DMS114 treated with DMSO at 0.1 percent for 48 hours (cell line): ENCODE measurements at regions not wholly inside any gene's neighbourhood (a gene's known extent, or its start where the extent isn't known, plus 50 kb on each side); places are given as distances from the start of the nearest gene placed in this dataset.
"Not testable (repeated sequence)": the region's sequence is repeated elsewhere in the genome, so short reads cannot be mapped to it uniquely, and the experiment has no call there.

Experiments
- DNase-seq: peaks from one replicate; lab custom pipeline; 2025; ENCODE audit not compliant: unreplicated experiment; lab: John Stamatoyannopoulos, UW

DNA sequence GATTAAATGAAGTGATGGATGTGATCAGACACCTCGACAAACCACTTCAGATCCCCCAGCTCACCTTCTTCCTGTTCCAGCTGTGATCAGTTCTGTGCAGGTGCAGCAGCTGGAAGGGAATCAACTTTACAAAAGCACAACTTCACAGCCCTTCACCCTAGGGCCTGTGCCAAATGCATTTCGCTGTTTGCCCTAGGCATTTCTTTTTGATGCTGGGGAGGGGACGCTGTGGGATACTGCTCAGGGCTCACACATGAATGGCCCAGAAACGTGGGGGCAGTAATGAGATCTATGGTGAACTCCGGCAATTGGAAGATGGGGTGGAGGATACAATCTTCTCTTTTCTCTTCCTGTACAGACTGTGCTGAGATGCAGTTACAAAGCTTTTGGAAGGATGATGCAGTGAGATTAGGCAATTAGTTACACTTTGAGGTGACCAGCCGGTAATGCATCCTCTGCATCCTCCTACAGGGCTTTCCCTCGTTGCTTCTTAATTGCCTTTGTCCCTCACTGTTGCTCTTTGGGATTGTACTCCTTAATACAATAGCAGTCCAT, 215.1 kb upstream of the PITX2 start:
- no peak for DNase-seq

DNA sequence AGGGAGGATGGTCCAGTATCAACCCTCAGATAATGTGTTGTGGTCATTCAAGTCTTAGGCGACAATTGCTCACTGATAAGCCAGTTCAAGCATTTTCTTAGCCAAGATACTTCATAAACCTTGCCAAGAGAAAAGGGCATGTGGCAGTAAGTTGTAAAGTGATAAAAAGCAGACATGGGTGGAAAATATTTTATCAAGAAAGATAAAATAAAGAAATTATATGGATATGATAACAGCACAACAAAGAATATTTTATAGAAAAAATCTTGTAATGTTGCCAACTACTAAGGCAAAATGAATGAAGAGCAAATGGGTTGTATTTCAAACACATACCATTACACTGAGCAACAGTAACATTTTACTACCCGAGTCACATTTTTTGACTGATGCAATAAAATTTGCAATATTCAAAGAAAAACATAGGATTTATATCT, 217.4 kb upstream of the PITX2 start:
- DNase-seq = no peak

DNA sequence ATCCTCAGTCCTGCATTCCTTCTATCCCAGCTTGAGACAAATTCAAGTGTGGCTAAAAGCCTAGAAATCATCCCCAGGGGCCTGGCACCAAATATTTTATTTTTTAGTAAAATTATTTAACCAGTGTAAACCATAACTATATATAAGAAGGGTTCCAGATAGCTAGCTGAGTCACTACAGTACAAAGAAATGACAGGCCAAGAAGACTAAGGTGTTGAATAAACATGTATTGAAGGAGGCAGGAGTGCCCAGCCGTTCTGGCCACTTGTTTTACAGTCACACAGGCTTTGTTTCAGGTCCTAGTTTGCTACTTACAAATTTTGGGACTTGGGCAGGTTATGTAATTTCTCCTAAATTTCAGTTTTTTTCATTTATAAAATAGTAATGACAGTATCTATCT, 225.9 kb upstream of the PITX2 start:
- no peak for DNase-seq

DNA sequence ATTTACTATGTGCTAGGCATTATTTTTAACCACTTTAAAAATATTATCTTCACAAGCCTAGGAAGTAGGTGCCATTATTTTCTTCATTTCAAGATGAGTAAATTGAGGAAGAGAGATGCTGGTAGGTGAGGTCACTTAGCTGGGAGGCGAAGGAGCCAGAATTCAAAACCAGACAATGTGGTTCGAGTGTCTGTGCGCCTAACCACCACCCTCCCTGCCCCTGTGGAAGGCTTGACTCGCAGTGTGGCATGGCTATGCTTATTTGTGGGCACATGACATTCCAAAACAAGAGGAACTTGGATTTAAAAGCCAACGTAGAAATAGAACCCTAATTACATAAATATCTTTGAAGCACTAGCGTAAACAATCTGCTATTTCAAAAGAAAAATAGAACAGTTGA, 226.6 kb upstream of the PITX2 start:
- DNase-seq = no peak

DNA sequence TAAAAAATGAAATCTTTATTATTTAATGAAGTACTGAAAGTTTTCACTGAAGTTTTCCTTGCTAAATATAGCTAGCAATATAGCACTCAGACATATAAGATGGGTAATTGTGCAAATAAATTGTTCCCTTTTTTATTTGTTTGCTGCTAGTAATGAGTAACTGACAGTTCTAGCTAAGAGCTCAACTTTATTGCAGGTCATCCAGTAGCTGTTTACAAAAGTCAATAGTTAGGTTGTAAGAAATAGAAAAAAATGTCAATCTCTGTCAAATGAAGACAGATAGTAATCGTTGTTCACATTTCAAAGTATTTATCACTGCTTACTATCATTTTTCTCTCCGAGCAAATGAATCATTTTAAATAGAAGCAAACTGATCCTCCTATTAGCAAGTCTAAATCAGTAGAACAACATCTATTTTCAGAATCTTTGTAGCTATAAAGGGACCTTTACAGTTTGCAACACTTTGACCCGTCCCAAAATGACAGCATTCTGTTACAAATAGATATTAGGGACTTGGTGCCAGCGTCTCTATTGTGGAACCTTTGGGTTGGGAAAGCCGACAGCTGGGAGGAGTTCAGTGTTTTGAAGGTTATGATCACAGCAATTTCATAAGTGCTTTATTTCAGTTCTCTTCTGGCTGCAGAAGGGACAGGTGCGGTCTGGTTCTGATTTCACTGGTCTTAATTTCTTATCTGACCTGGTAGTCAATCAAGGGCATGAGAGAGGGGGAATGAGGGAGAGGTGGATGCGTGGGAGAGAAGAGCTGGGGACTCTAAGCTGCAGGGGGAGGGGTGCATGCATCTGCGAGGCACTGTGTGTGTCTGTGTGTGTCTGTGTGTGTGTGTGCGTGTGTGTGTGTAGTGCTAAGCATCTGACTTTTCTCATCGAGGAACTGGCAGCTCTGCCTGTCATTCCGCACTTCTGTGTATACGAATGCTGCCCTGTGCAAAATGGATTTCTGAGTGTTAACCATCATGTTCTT, 227.9 kb upstream of the PITX2 start:
- no peak for DNase-seq

DNA sequence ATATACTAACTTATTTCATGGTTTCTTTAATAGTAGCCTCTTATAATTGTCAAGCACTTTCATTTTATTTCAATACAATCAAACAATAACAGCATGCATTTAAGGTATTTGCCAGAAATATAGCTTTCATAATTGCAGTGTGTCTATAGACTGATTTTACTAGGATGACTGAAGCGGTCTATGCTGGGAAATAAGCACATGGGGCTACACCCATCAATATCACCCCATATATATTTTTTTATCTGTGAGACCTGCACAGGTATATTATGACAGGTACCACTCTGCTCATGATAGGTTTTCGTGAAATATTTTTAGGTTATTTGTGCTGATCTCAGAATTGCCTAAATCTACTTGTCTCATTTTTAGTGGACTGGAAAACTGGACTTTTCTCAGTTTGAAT, 229.1 kb upstream of the PITX2 start:
- DNase-seq = no peak

DNA sequence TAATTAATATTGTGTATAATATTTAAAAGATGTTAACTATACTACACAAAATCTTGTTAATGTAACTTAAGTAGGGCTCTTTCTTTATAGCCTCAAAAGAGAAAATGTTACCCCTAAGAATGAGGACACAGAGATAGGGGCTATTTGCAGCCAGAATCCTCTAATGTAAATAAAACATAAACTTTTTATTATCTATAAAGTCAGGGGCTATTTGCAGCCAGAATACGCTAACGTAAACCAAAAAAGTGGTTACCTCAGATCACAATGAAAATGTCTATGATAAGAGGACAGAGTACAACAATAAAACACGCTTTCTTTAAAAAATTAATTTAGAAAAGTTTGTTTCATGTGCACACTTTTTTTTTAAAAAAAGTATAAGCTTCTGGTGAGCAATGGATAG, 229.9 kb upstream of the PITX2 start:
- no peak for DNase-seq

DNA sequence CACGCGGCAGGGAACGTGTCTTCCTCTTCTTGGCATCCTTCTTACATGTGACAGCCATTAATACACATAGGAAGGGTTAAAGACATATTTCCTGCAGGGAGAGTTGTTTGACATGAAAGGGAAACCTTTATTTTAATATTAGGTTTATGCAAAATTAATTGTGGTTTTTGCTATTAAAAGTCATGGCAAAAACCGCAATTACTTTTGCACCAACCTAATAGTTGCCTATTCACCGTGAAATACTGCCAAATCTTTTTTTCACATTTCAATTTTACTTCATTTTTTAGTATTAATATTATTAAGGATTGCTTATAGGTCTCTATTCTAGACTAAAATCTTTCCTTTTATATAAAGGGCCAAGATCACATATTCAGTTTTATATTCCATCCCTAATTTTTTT, 230.4 kb upstream of the PITX2 start:
- no peak for DNase-seq

DNA sequence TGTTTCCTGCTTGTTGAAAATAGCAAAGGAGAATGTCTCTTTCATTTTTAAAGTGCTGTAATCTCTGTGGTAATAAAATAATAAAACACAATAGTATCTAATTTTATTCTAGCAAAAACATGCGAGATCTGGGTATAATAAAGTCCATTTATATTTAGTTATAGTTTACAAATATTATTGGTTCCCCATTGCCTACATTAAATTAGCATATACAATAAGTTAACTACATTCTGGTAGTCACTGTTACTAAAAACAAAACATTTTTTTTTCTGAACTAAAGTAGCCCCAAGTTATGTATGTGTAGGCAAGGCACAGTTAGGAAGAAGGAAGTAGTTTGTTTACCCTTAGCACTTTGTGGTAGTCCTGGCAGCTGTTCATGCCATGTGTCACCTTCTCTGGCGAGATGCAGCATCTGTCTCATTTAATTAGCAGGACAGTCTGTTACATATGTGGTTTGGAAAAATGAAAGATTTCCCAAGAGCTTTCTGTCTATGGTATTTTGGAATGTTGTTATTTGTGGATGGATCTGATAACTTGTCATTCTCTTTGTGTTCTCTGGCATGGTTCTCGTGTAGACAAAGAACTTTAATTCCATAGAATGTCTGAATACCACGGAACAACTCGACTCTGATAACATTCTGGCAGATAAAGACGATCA, 231.3 kb upstream of the PITX2 start:
- DNase-seq = no peak

DNA sequence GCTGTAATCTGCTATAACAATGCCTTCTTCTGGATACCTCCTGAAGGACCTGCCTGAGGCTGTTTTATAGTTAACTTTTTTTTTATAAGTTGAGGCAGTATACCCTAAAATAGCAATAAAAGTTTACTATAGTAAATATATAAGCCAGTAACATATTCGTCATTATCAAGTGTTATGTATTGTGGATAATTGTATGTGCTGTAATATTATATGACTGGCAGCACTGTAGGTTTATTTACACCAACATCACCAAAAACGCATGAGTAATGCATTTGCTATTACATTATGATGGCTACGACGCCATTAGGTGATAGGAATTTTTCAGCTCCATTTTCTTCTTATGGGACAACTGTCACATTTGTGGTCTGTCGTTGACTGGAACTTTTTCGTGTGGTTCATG, 237.2 kb upstream of the PITX2 start:
- DNase-seq = no peak

DNA sequence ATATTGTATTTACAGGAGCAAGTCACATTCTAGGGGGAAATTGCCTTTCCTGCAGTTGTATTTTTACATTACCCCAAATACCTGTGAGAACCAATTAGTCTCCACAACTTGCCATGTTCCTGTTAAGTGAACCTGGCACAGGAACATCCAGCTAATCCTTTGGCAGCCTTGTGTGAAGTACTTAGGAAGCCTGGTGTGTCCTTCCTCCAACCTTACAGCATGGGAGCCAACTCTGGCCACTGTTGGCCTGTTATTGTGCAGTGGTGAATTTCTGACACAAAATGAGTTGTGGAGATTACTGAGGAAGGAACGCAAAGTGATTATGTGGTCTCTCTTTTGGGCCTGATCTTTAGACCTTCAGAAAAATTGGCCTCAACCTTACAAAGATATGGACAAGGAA, 238.0 kb upstream of the PITX2 start:
- no peak for DNase-seq

DNA sequence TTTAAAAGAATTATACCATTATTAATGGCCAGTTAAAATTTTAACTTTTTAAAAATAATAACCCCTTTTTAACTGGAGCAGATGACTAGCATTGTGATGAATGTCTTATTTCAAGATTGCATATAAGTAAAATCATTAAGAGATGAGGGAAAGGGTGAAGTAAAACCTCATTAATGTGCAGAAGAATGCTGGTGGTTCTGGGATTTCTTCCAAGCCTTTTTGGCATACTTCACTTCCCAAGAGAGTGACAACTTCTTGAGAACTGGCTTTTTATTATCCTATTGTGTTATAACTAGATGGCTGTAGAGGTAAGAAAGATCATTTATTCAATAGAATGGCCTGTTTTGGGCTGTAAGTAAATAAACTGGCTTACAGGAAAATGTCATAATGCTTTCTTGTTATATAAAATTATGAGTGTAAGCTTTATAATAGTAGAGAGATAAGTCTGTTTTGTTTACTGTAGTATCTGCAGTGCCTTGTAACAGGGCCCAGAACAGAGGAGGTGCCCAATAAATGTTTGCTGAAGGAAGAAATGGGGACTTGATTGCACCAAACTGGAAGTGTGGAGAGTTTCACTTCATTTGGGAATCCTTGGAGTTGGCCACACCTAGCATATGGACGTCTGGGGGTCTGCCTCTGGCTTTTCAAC, 242.9 kb upstream of the PITX2 start:
- DNase-seq = no peak

DNA sequence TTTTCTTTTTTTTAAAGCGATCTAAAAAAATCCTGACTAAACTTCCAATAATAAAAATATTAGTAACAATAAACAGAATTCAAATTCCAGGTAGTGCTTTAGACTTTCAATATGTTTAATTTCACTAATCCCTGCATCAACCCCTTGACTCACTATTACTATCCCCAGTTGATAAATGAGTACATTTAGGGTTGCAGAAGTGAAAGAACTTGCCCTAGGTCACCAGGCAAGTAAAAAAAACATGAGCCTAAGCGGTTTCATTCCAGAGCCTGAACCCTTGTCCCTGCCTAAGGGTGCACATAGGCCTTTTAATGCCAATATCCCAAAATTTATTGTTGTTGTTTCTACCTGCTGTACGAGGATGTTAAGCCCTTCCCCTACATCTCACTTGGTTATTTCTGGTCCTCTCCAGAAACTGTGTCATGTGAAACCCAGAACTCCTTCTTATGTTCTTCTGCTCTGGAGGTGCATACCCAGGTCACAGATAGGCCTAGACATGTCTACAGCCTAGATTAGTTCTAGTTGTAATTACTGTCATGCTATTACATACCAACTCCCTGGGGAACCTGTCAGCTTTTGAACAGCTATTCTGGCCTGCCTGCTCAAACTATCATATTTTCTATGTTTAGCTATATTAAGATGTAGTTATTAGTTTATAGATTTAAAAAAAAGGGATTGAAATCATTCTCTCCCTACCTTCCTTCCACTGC, 244.5 kb upstream of the PITX2 start:
- no peak for DNase-seq

DNA sequence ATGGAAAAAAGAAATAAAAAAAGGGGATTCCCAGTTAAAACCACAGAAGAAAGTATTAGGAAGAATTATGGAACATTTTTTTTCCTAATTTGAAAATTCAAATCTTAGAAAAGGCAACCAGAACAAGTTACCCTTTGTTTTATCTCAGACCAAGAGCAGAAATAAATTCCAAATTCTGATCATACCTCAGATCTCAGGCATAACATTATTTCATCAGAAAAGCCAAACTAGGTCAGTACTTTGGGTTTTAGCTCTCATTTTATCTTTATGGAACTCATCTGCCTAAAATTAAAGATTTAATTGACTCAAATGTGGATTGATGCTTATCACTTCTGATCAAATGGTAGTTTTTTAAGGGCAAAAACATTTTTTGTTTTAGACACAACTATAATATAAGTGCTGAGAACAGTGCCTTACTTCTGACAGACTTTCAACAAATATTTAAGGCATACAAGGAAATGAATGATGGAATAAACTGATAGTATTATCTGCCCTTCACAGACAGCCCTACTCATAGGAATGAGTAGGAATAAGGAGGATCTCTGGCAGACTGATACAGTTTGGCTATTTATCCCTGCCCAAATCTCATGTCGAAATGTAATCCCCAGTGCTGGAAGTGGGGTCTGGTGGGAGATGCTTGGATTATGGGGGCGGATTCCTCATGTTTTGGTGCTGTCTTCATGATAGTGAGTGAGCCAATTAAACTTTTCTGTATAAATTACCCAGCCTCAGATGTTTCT, 245.3 kb upstream of the PITX2 start:
- DNase-seq = no peak

DNA sequence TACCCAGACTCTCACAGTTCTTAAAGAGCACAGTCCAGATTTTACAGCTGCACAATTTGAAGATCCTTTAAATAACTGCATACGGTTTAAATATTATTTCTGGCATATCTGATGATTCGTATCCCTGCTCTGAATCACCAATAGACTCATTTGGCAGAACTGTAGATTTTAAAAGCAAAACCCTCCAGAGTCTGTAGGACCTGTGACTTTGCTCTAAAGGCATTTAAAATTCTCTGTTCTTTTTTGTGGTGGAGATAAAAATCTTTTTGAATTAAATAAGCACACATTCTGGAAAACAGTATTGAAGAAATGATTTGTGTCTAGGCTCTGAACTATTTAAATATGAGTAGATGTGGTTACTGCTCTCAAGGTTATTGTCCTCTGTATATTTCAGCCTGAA, 246.2 kb upstream of the PITX2 start:
- DNase-seq = no peak

DNA sequence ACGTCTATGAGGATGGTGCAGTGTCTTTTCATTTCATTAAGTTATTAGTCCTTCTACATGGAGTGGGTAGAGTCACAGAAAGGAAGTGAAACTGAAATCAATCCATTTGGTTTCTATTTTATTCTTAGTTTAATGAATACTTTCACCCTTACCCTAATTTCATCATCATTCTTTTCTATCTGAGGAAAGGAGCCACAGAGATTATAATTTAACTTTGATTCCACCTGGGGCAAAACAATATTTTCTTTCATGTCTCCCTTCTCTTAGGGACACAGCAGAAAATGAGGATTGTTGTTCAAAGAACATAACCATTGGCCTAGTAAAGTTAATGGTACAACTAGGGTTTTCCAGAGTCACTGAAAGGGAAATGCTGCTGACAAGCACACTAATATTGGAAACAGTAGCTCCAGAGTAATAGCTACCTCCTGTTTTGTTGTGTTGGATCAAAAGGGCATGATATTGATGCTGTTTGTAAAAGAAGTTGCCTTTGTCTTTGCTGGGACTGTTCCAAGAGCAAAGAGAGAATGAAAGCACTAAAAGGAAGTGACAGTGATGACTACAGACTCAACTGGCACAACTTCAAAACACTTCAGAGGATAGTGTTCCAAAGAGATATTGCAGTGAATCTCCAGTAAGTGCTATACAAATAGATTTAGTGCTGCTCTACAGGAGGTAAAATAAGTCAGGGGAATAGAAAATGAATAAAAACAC, 247.1 kb upstream of the PITX2 start:
- DNase-seq = no peak

DNA sequence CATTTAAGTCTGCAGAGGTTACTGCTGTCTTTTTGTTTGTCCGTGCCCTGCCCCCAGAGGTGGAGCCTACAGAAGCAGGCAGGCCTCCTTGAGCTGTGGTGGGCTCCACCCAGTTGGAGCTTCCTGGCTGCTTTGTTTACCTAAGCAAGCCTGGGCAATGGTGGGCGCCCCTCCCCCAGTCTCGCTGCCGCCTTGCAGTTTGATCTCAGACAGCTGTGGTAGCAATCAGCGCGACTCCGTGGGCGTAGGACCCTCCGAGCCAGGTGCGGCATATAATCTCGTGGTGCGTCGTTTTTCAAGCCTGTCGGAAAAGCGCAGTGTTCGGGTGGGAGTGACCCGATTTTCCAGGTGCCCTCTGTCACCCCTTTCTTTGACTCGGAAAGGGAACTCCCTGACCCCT, 253.3 kb upstream of the PITX2 start:
- DNase-seq = not testable (repeated sequence)

DNA sequence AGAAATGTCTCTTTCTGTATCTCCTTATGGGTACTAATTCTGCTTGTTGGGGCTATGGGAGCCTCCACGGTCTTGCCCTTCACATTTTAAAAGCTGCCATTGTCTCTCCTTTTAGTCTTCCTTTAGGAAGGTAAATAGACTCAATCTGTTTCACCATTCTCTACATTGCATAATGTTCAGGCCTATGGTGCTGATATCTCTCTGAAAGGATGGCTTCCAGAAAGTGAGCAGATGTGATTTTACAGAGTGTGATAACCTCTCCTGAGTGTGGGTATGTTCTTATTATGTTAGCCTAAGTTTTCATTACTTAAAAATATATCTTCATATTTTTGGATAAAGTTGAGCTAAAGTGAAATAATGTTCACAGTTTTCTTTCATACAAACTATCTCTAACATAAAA, 254.0 kb upstream of the PITX2 start:
- DNase-seq = no peak

DNA sequence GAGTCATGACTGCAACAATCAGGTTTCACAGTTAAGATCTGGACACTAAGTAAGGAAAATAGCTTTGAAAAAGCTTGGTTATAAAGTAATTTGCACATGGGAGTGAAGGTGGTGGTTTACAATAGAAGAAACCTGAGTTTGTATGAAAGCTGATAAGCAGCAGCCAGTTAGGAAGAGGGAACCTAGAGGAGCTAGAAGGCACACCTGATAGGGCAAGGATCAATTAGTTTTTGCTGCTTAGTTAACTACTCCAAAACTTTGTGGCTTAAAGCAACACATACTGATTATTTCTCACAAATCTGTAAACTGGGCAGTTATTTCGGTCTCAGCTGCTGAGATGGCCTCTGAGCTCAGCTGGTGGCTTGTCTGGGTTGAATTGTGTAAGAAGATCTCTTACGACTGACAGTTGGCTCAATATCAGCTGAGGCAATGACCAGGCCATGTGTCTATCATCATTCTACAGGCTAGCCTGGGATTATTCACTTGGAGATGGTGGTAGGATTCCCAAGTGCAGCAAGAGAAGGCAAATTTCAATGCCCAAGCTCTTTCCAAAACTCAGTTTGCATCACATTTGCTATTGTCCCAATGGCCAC, 255.0 kb upstream of the PITX2 start:
- no peak for DNase-seq
